ENCODE measurements at regions not wholly inside any gene's neighbourhood (a gene's known extent, or its start where the extent isn't known, plus 50 kb on each side); places are given as distances from the start of the nearest gene placed in this dataset.

- no peaks in the 10 kb centered on the region for H3K4me1 Mint-ChIP-seq
- TF ChIP-seq, protein P1, sequence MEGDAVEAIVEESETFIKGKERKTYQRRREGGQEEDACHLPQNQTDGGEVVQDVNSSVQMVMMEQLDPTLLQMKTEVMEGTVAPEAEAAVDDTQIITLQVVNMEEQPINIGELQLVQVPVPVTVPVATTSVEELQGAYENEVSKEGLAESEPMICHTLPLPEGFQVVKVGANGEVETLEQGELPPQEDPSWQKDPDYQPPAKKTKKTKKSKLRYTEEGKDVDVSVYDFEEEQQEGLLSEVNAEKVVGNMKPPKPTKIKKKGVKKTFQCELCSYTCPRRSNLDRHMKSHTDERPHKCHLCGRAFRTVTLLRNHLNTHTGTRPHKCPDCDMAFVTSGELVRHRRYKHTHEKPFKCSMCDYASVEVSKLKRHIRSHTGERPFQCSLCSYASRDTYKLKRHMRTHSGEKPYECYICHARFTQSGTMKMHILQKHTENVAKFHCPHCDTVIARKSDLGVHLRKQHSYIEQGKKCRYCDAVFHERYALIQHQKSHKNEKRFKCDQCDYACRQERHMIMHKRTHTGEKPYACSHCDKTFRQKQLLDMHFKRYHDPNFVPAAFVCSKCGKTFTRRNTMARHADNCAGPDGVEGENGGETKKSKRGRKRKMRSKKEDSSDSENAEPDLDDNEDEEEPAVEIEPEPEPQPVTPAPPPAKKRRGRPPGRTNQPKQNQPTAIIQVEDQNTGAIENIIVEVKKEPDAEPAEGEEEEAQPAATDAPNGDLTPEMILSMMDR (IDR thresholded peaks at IDR 0.05; ENCODE audit: unreplicated experiment in 3 of 3), result no peak
- no peak overlapping the region for H3K27ac Mint-ChIP-seq
- H3K4me3 Mint-ChIP-seq, result no peak overlapping the region
- H3K9me3 Mint-ChIP-seq, result no peaks in the 10 kb centered on the region
- no peaks in the 10 kb centered on the region for H3K36me3 Mint-ChIP-seq (ENCODE audit: low read depth)
- peaks cover 40% of the 10 kb centered on the region for H3K27me3 Mint-ChIP-seq (ENCODE audit: low read depth)
Observed at GRCh38 chr12:4969405-4969804, 59.7 kb downstream of the KCNA1 start.

GRCh38 chr12:4974217-4974616, 64.5 kb downstream of the KCNA1 start:
- no peaks in the 10 kb centered on the region for H3K36me3 Mint-ChIP-seq (ENCODE audit: low read depth)
- H3K9me3 Mint-ChIP-seq, result no peaks in the 10 kb centered on the region
- H3K27ac Mint-ChIP-seq, result no peak overlapping the region
- H3K4me1 Mint-ChIP-seq, result no peaks in the 10 kb centered on the region
- TF ChIP-seq, protein P1 (IDR thresholded peaks at IDR 0.05; ENCODE audit: unreplicated experiment in 3 of 3), result no peak
- peaks cover 50% of the 10 kb centered on the region for H3K27me3 Mint-ChIP-seq (ENCODE audit: low read depth)
- H3K4me3 Mint-ChIP-seq, result no peak overlapping the region

- Mint-ChIP-seq H3K27me3 (ENCODE audit: low read depth) (peaks cover 52% of the 10 kb centered on the region), H3K27ac (no peak overlapping the region)
Observed at GRCh38 chr12:4975574-4975973, 65.9 kb downstream of the KCNA1 start.

GRCh38 chr12:4977102-4977501, 66.6 kb upstream of the KCNA5 start:
- Mint-ChIP-seq H3K27me3 (ENCODE audit: low read depth) (peaks cover 57% of the 10 kb centered on the region), H3K9me3 (no peaks in the 10 kb centered on the region), H3K27ac (no peak overlapping the region), H3K36me3 (ENCODE audit: low read depth) (no peaks in the 10 kb centered on the region), H3K4me3 (no peak overlapping the region), H3K4me1 (no peaks in the 10 kb centered on the region)
- TF ChIP-seq, protein P1 (IDR thresholded peaks at IDR 0.05; ENCODE audit: unreplicated experiment in 3 of 3), result no peak

More at GRCh38 chr12:4975574-4975973, 65.9 kb downstream of the KCNA1 start:
- Mint-ChIP-seq H3K9me3 (no peaks in the 10 kb centered on the region), H3K4me3 (no peak overlapping the region), H3K36me3 (ENCODE audit: low read depth) (no peaks in the 10 kb centered on the region), H3K4me1 (no peaks in the 10 kb centered on the region)
- TF ChIP-seq, protein P1 (IDR thresholded peaks at IDR 0.05; ENCODE audit: unreplicated experiment in 3 of 3), result no peak

DNA sequence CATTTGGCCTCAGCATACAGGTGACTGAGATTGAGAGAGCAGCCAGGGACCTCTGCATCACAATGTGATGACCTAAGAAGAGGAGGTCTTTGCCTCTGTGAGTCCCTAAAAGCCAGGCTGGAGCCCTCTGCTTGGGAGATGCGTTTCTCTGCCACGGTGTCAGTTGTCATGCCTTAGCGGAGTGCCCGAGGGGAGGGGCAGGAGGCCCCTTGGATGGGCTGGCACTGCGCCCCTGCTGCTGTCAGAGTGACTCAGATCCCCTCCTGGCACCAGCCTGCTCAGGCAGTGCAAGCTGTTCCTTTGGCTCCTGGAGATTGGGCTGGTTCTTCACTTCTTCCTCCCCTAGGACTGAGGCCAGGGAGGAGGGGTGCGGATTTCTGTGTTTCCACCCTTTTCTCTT, 64.9 kb upstream of the KCNA5 start:
- no peaks in the 10 kb centered on the region for H3K9me3 Mint-ChIP-seq

GRCh38 chr12:4979737-4980136, 63.9 kb upstream of the KCNA5 start:
- Mint-ChIP-seq H3K4me3 (no peak overlapping the region), H3K4me1 (no peaks in the 10 kb centered on the region), H3K27ac (no peak overlapping the region), H3K27me3 (ENCODE audit: low read depth) (peaks cover 66% of the 10 kb centered on the region), H3K36me3 (ENCODE audit: low read depth) (no peaks in the 10 kb centered on the region), H3K9me3 (no peaks in the 10 kb centered on the region)
- TF ChIP-seq, protein P1 (IDR thresholded peaks at IDR 0.05; ENCODE audit: unreplicated experiment in 3 of 3), result no peak

More for the DNA sequence above, 64.9 kb upstream of the KCNA5 start:
- Mint-ChIP-seq H3K27me3 (ENCODE audit: low read depth) (peaks cover 70% of the 10 kb centered on the region), H3K4me3 (no peak overlapping the region), H3K27ac (no peak overlapping the region), H3K36me3 (ENCODE audit: low read depth) (no peaks in the 10 kb centered on the region), H3K4me1 (no peaks in the 10 kb centered on the region)
- TF ChIP-seq, protein P1 (IDR thresholded peaks at IDR 0.05; ENCODE audit: unreplicated experiment in 3 of 3), result no peak

Data from nephron (organoid).